ENCODE measurements at regions not wholly inside any gene's neighbourhood (a gene's known extent, or its start where the extent isn't known, plus 50 kb on each side); places are given as distances from the start of the nearest gene placed in this dataset.

GRCh38 chr4:53790286-53790685 is 199.0 kb upstream of the LNX1 start:
- H3K23ac ChIP-seq (ENCODE audit: low read length) = no peak overlapping the region

GRCh38 chr4:53788621-53789020 is 197.3 kb upstream of the LNX1 start:
- H3K23ac ChIP-seq (ENCODE audit: low read length) = no peak overlapping the region
- no peaks in the 10 kb centered on the region for H3K4me1 ChIP-seq (ENCODE audit: control insufficient read depth, low read depth, low read length)
- no peak overlapping the region for H3K56ac ChIP-seq (ENCODE audit: low read length)
- DNase-seq = no peak
- no peak overlapping the region for H4K5ac ChIP-seq (ENCODE audit: low read length)
- H4K8ac ChIP-seq (ENCODE audit: low read depth, low read length) = no peak overlapping the region
- no peak overlapping the region for H3K4ac ChIP-seq (ENCODE audit: low read depth, low read length)
- H2BK120ac ChIP-seq (ENCODE audit: low read depth, low read length) = no peak overlapping the region
- no peaks in the 10 kb centered on the region for H3K79me1 ChIP-seq (ENCODE audit: low read length)
- no peak overlapping the region for H2AK5ac ChIP-seq (ENCODE audit: low read length)
- H3K9ac ChIP-seq (ENCODE audit: low read length) = no peak overlapping the region
- no peak overlapping the region for H3K4me3 ChIP-seq (ENCODE audit: low read length)
- H3K36me3 ChIP-seq (ENCODE audit: control insufficient read depth, insufficient read depth, low read length) = no peaks in the 10 kb centered on the region
- WGBS (ENCODE audit: extremely low coverage, insufficient coverage, low lambda C conversion rate) = no CpG with 5 or more reads among the region's 3 CpGs
- no peak overlapping the region for H2BK5ac ChIP-seq (ENCODE audit: low read length)
- H3K79me2 ChIP-seq (ENCODE audit: control insufficient read depth, insufficient read depth, low read length) = no peaks in the 10 kb centered on the region
- H3K27ac ChIP-seq (ENCODE audit: low read depth, low read length) = no peak overlapping the region
- no peaks in the 10 kb centered on the region for H3K27me3 ChIP-seq (ENCODE audit: insufficient read depth, low read length, poor library complexity)
- H3K18ac ChIP-seq (ENCODE audit: low read length) = no peak overlapping the region
- H2BK15ac ChIP-seq (replicated peaks; ENCODE audit: low read depth) = no peak overlapping the region
- no peak overlapping the region for H3K4me2 ChIP-seq (ENCODE audit: low read length)

More at GRCh38 chr4:53790286-53790685, 199.0 kb upstream of the LNX1 start:
- no peak overlapping the region for H4K5ac ChIP-seq (ENCODE audit: low read length)
- no peak overlapping the region for H2AK5ac ChIP-seq (ENCODE audit: low read length)
- H3K9ac ChIP-seq (ENCODE audit: low read length) = no peak overlapping the region
- H3K4me2 ChIP-seq (ENCODE audit: low read length) = no peak overlapping the region
- H3K18ac ChIP-seq (ENCODE audit: low read length) = no peak overlapping the region
- H3K56ac ChIP-seq (ENCODE audit: low read length) = no peak overlapping the region
- H3K79me2 ChIP-seq (ENCODE audit: control insufficient read depth, insufficient read depth, low read length) = no peaks in the 10 kb centered on the region
- no peaks in the 10 kb centered on the region for H3K4me1 ChIP-seq (ENCODE audit: control insufficient read depth, low read depth, low read length)
- no peaks in the 10 kb centered on the region for H3K36me3 ChIP-seq (ENCODE audit: control insufficient read depth, insufficient read depth, low read length)
- no peak overlapping the region for H3K4me3 ChIP-seq (ENCODE audit: low read length)
- H3K79me1 ChIP-seq (ENCODE audit: low read length) = no peaks in the 10 kb centered on the region
- no peak overlapping the region for H3K27ac ChIP-seq (ENCODE audit: low read depth, low read length)
- no peaks in the 10 kb centered on the region for H3K27me3 ChIP-seq (ENCODE audit: insufficient read depth, low read length, poor library complexity)
- no peak overlapping the region for H2BK15ac ChIP-seq (replicated peaks; ENCODE audit: low read depth)
- H3K4ac ChIP-seq (ENCODE audit: low read depth, low read length) = no peak overlapping the region
- H4K8ac ChIP-seq (ENCODE audit: low read depth, low read length) = no peak overlapping the region
- DNase-seq = no peak
- no peak overlapping the region for H2BK5ac ChIP-seq (ENCODE audit: low read length)
- no peak overlapping the region for H2BK120ac ChIP-seq (ENCODE audit: low read depth, low read length)

- Histone ChIP-seq H3K36me3 (ENCODE audit: control insufficient read depth, insufficient read depth, low read length) (no peaks in the 10 kb centered on the region), H3K9ac (ENCODE audit: low read length) (no peak overlapping the region), H3K18ac (ENCODE audit: low read length) (no peak overlapping the region), H3K4me3 (ENCODE audit: low read length) (no peak overlapping the region), H3K27me3 (ENCODE audit: insufficient read depth, low read length, poor library complexity) (no peaks in the 10 kb centered on the region), H3K23ac (ENCODE audit: low read length) (no peak overlapping the region), H2BK15ac (replicated peaks; ENCODE audit: low read depth) (no peak overlapping the region), H2BK120ac (ENCODE audit: low read depth, low read length) (no peak overlapping the region), H3K4ac (ENCODE audit: low read depth, low read length) (no peak overlapping the region), H3K79me2 (ENCODE audit: control insufficient read depth, insufficient read depth, low read length) (no peaks in the 10 kb centered on the region), H2BK5ac (ENCODE audit: low read length) (no peak overlapping the region), H4K5ac (ENCODE audit: low read length) (no peak overlapping the region), H3K27ac (ENCODE audit: low read depth, low read length) (no peak overlapping the region), H4K8ac (ENCODE audit: low read depth, low read length) (no peak overlapping the region), H3K56ac (ENCODE audit: low read length) (no peak overlapping the region), H3K79me1 (ENCODE audit: low read length) (no peaks in the 10 kb centered on the region), H3K4me2 (ENCODE audit: low read length) (no peak overlapping the region), H3K4me1 (ENCODE audit: control insufficient read depth, low read depth, low read length) (no peaks in the 10 kb centered on the region), H2AK5ac (ENCODE audit: low read length) (no peak overlapping the region)
- WGBS (ENCODE audit: extremely low coverage, insufficient coverage, low lambda C conversion rate) = no CpG with 5 or more reads among the region's 3 CpGs
- DNase-seq = no peak
Observed at GRCh38 chr4:53788011-53788410, 196.7 kb upstream of the LNX1 start.

- Histone ChIP-seq H3K27ac (ENCODE audit: low read depth, low read length) (no peak overlapping the region), H4K5ac (ENCODE audit: low read length) (no peak overlapping the region), H3K4me1 (ENCODE audit: control insufficient read depth, low read depth, low read length) (no peaks in the 10 kb centered on the region), H3K4ac (ENCODE audit: low read depth, low read length) (no peak overlapping the region), H3K9ac (ENCODE audit: low read length) (no peak overlapping the region), H2BK5ac (ENCODE audit: low read length) (no peak overlapping the region), H3K4me2 (ENCODE audit: low read length) (no peak overlapping the region), H3K36me3 (ENCODE audit: control insufficient read depth, insufficient read depth, low read length) (no peaks in the 10 kb centered on the region), H3K4me3 (ENCODE audit: low read length) (no peak overlapping the region), H4K8ac (ENCODE audit: low read depth, low read length) (no peak overlapping the region), H2BK120ac (ENCODE audit: low read depth, low read length) (no peak overlapping the region), H3K79me2 (ENCODE audit: control insufficient read depth, insufficient read depth, low read length) (no peaks in the 10 kb centered on the region), H3K23ac (ENCODE audit: low read length) (no peak overlapping the region), H2BK15ac (replicated peaks; ENCODE audit: low read depth) (no peak overlapping the region), H3K18ac (ENCODE audit: low read length) (no peak overlapping the region), H2AK5ac (ENCODE audit: low read length) (no peak overlapping the region), H3K56ac (ENCODE audit: low read length) (no peak overlapping the region), H3K27me3 (ENCODE audit: insufficient read depth, low read length, poor library complexity) (no peaks in the 10 kb centered on the region), H3K79me1 (ENCODE audit: low read length) (no peaks in the 10 kb centered on the region)
- DNase-seq = no peak
- no CpG with 5 or more reads among the region's 4 CpGs for WGBS (ENCODE audit: extremely low coverage, insufficient coverage, low lambda C conversion rate)
Observed at GRCh38 chr4:53786632-53787031, 195.3 kb upstream of the LNX1 start.

- no peak overlapping the region for H4K8ac ChIP-seq (ENCODE audit: low read depth, low read length)
- no peak overlapping the region for H3K23ac ChIP-seq (ENCODE audit: low read length)
- no peaks in the 10 kb centered on the region for H3K79me1 ChIP-seq (ENCODE audit: low read length)
- H3K4ac ChIP-seq (ENCODE audit: low read depth, low read length) = no peak overlapping the region
- H2BK5ac ChIP-seq (ENCODE audit: low read length) = no peak overlapping the region
- H3K27me3 ChIP-seq (ENCODE audit: insufficient read depth, low read length, poor library complexity) = no peaks in the 10 kb centered on the region
- H4K5ac ChIP-seq (ENCODE audit: low read length) = no peak overlapping the region
- H2AK5ac ChIP-seq (ENCODE audit: low read length) = no peak overlapping the region
- H3K27ac ChIP-seq (ENCODE audit: low read depth, low read length) = no peak overlapping the region
- no peak overlapping the region for H2BK120ac ChIP-seq (ENCODE audit: low read depth, low read length)
- no peak overlapping the region for H2BK15ac ChIP-seq (replicated peaks; ENCODE audit: low read depth)
- H3K36me3 ChIP-seq (ENCODE audit: control insufficient read depth, insufficient read depth, low read length) = no peaks in the 10 kb centered on the region
- H3K9ac ChIP-seq (ENCODE audit: low read length) = no peak overlapping the region
- no peak overlapping the region for H3K4me3 ChIP-seq (ENCODE audit: low read length)
- DNase-seq = no peak
- no peaks in the 10 kb centered on the region for H3K79me2 ChIP-seq (ENCODE audit: control insufficient read depth, insufficient read depth, low read length)
- no peak overlapping the region for H3K56ac ChIP-seq (ENCODE audit: low read length)
- no peak overlapping the region for H3K18ac ChIP-seq (ENCODE audit: low read length)
- no peak overlapping the region for H3K4me2 ChIP-seq (ENCODE audit: low read length)
- no peaks in the 10 kb centered on the region for H3K4me1 ChIP-seq (ENCODE audit: control insufficient read depth, low read depth, low read length)
- no CpG with 5 or more reads among the region's 6 CpGs for WGBS (ENCODE audit: extremely low coverage, insufficient coverage, low lambda C conversion rate)
Observed at GRCh38 chr4:53785996-53786395, 194.7 kb upstream of the LNX1 start.

- Histone ChIP-seq H2BK120ac (ENCODE audit: low read depth, low read length) (no peak overlapping the region), H2AK5ac (ENCODE audit: low read length) (no peak overlapping the region), H3K56ac (ENCODE audit: low read length) (no peak overlapping the region), H3K9ac (ENCODE audit: low read length) (no peak overlapping the region), H3K4me2 (ENCODE audit: low read length) (no peak overlapping the region), H2BK5ac (ENCODE audit: low read length) (no peak overlapping the region), H3K79me2 (ENCODE audit: control insufficient read depth, insufficient read depth, low read length) (no peaks in the 10 kb centered on the region), H3K4ac (ENCODE audit: low read depth, low read length) (no peak overlapping the region), H3K36me3 (ENCODE audit: control insufficient read depth, insufficient read depth, low read length) (no peaks in the 10 kb centered on the region), H4K5ac (ENCODE audit: low read length) (no peak overlapping the region), H3K27me3 (ENCODE audit: insufficient read depth, low read length, poor library complexity) (no peaks in the 10 kb centered on the region), H3K79me1 (ENCODE audit: low read length) (no peaks in the 10 kb centered on the region), H3K23ac (ENCODE audit: low read length) (no peak overlapping the region), H3K27ac (ENCODE audit: low read depth, low read length) (no peak overlapping the region), H3K4me3 (ENCODE audit: low read length) (no peak overlapping the region), H4K8ac (ENCODE audit: low read depth, low read length) (no peak overlapping the region), H2BK15ac (replicated peaks; ENCODE audit: low read depth) (no peak overlapping the region), H3K4me1 (ENCODE audit: control insufficient read depth, low read depth, low read length) (no peaks in the 10 kb centered on the region), H3K18ac (ENCODE audit: low read length) (no peak overlapping the region)
- no peak for DNase-seq
- WGBS (ENCODE audit: extremely low coverage, insufficient coverage, low lambda C conversion rate) = no CpG with 5 or more reads among the region's 3 CpGs
Observed at GRCh38 chr4:53784112-53784511, 192.8 kb upstream of the LNX1 start.
